PC-9 (cell line): ENCODE measurements at regions not wholly inside any gene's neighbourhood (a gene's known extent, or its start where the extent isn't known, plus 50 kb on each side); places are given as distances from the start of the nearest gene placed in this dataset.

Experiments
- CTCF ChIP-seq: fragments of 200-600 bp; sonication (generic); conservative IDR thresholded peaks from 2 replicates; pipeline ENCODE4 v1.6.1; 2017; ENCODE audit warnings: mixed run types, antibody characterized with exemption, mild to moderate bottlenecking, moderate library complexity
- EZH2 ChIP-seq: fragments of 200-600 bp; sonication (generic); IDR thresholded peaks from 2 replicates; pipeline ENCODE4 v1.8.0; 2017; ENCODE audit warnings: antibody characterized with exemption, low read depth

DNA sequence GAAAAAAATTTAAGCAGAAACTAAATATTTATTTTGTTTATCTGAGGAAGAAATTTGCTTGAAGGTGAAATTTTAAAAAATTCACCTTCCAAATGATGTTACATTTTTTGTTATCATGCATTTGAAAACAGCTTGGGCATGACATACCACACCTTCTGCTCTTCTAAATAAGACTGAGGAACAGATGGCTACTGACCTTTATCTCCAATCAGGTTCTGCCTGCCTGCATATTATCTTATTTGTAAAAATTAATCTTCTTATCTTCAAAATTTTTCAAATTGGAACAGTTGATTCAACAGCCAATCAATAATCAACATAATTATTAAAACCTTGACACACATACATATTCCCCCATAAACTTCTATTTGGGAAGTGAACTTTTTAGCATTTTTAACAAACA lies 641.8 kb upstream of the ZNF385D start:
- TF ChIP-seq EZH2: no peak
- no peak for TF ChIP-seq CTCF
